Activated CD4-positive, alpha-beta memory T cell treated with anti-CD3 and anti-CD28 coated beads for 36 hours (primary cell): ENCODE measurements at regions not wholly inside any gene's neighbourhood (a gene's known extent, or its start where the extent isn't known, plus 50 kb on each side); places are given as distances from the start of the nearest gene placed in this dataset.

Experiments used
- CTCF ChIA-PET: fragments of 350-600 bp; sonication (Branson Sonifier 250); formaldehyde crosslinking; loops from one replicate; lab custom pipeline; 2021; ENCODE audit warnings: antibody characterized with exemption, inconsistent platforms; lab: Charles Lee
- POLR2A ChIA-PET: fragments of 350-600 bp; sonication (Branson Sonifier 250); formaldehyde crosslinking; loops from one replicate; lab custom pipeline; 2021; ENCODE audit warnings: antibody characterized with exemption; lab: Charles Lee
- DNase-seq: peaks from one replicate; pipeline ENCODE4 v3.0.0-alpha.2; 2020
- H3K27ac Mint-ChIP-seq: one replicate; pipeline ENCODE4 v1.8.0; 2021; ENCODE audit warnings: mixed read lengths
- H3K27me3 Mint-ChIP-seq: one replicate; pipeline ENCODE4 v1.8.0; 2021; ENCODE audit warnings: mixed read lengths
- H3K36me3 Mint-ChIP-seq: one replicate; pipeline ENCODE4 v1.8.0; 2021; ENCODE audit warnings: mixed read lengths
- H3K4me1 Mint-ChIP-seq: one replicate; pipeline ENCODE4 v1.8.0; 2021; ENCODE audit warnings: low read depth, mixed read lengths
- H3K4me3 Mint-ChIP-seq: one replicate; pipeline ENCODE4 v1.8.0; 2021; ENCODE audit warnings: mild to moderate bottlenecking, mixed read lengths
- H3K9me3 Mint-ChIP-seq: one replicate; pipeline ENCODE4 v1.8.0; 2021; ENCODE audit warnings: mixed read lengths
- intact Hi-C: fragments of 100-400 bp; cut with micrococcal nuclease; formaldehyde crosslinking; loops from one replicate; pipeline ENCODE4 v1.15.1; 2023

DNA sequence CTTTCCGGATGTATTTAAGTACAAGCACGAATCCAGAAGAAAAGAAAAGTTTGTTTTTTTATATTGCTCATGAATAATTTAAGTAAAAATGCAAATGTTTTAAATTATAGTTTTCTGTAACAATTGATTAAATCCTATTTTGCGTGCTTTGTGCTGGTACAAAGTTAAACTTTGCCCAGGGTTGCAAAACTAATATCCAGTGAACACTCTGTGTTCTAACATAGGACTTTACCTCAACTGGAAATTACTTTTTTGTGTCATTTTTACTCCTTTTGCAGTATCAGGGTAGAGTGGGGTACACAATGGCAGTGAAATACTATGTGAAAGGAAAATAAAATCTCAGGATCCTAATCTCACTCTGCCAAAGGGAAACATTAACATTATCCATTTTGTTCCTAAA is 801.4 kb upstream of the MBL2 start:
- peaks cover 31% of the 10 kb centered on the region for H3K9me3 Mint-ChIP-seq
- H3K27ac Mint-ChIP-seq, result no peak overlapping the region
- H3K27me3 Mint-ChIP-seq, result no peaks in the 10 kb centered on the region
- POLR2A ChIA-PET, result no interaction called here
- intact Hi-C loops, result no loop called here
- no peaks in the 10 kb centered on the region for H3K4me1 Mint-ChIP-seq
- H3K4me3 Mint-ChIP-seq, result no peak overlapping the region
- H3K36me3 Mint-ChIP-seq, result no peaks in the 10 kb centered on the region
- DNase-seq, result no peak
- CTCF ChIA-PET, result no interaction called here

DNA sequence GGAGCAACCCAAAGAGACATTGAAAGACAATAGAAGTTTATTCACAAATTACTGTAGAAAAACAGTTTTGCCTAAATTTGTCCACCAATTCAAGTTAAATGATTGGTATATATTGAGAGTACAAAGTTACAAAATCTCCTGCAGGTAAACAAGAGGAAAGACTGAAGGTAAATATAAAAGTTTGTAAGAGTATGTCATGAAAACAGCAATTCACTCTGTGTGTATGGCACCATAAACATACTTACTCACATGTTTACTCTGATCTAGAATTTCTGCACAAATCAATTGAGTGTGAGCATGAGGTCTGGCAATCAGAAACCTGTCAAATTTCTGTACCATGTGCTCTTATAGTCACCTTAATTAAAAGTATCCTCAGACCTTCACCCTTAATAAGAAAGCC is 800.9 kb upstream of the MBL2 start:
- Mint-ChIP-seq H3K27me3 (no peaks in the 10 kb centered on the region), H3K36me3 (no peaks in the 10 kb centered on the region), H3K9me3 (peaks cover 36% of the 10 kb centered on the region), H3K4me1 (no peaks in the 10 kb centered on the region), H3K27ac (no peak overlapping the region), H3K4me3 (no peak overlapping the region)
- ChIA-PET CTCF (no interaction called here), POLR2A (no interaction called here)
- DNase-seq, result no peak
- intact Hi-C loops, result no loop called here

DNA sequence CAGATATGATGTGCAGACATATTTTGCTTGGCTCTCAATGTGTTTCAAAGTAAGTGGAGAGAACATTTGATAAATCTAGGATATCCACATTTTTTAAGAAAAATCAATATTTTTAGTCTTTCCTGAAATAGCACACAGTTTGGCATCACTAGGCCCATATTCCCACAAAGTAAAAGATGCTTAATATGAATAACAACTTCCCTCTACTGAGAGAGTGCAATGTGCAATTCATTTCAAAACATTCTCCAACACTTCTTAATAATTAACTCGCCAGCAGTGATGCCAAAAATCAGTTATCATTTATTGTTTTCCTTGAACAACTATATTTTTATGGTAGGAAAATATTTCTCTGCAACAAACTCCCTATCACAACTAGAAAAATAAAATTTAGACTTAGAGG is 800.2 kb upstream of the MBL2 start:
- Mint-ChIP-seq H3K27me3 (no peaks in the 10 kb centered on the region), H3K4me1 (no peaks in the 10 kb centered on the region), H3K4me3 (no peak overlapping the region), H3K9me3 (peaks cover 38% of the 10 kb centered on the region), H3K27ac (no peak overlapping the region), H3K36me3 (no peaks in the 10 kb centered on the region)
- ChIA-PET CTCF (no interaction called here), POLR2A (no interaction called here)
- intact Hi-C loops, result no loop called here
- no peak for DNase-seq

DNA sequence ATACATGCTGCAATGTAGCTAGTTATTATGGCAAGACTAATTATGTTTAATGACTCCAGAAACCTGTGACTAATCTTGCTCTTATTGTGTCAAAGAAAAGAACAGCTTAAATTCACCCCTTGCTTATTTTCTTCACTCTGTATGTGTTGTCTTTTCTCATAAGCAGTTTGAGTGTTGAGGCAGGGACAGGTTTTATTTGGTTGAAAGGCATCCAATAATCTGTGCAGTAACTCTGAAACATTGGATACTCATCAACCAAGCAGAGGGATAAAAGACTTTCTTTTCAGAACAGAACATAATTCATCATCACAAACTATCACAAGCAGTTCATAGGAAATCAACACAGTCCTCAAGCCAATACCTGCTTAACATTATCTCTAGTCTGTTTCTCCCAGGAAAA is 797.6 kb upstream of the MBL2 start:
- CTCF ChIA-PET, result interaction anchor here (0.6 kb wide), 1 partner anchor 19 kb away, joined by 3 read pairs; no protein-coding TSS in a partner anchor
- Mint-ChIP-seq H3K4me1 (no peaks in the 10 kb centered on the region), H3K27ac (no peak overlapping the region), H3K9me3 (peaks cover 43% of the 10 kb centered on the region), H3K4me3 (no peak overlapping the region), H3K27me3 (no peaks in the 10 kb centered on the region), H3K36me3 (no peaks in the 10 kb centered on the region)
- intact Hi-C loops, result no loop called here
- DNase-seq, result no peak
- POLR2A ChIA-PET, result no interaction called here

DNA sequence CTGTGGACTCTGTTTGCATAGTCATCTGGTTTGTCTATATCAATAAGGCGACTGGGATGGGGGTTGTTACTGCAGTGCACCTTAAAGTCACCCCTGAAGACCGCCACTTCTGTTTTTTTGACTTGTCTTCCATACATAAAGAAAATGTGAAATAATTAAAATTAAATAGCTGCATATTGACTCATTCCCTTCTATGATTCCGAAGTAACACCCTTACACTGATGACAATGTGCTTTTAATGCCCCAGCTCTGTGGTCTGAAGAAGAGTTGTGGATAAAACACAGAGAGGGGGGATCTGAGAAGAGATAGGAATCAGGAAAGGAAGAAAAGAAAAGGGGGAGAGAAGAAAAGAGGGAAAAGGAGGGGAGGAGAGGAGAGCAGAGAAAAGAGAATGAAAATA is 796.9 kb upstream of the MBL2 start:
- intact Hi-C loops, result no loop called here
- POLR2A ChIA-PET, result no interaction called here
- Mint-ChIP-seq H3K27me3 (no peaks in the 10 kb centered on the region), H3K9me3 (peaks cover 37% of the 10 kb centered on the region), H3K4me3 (no peak overlapping the region), H3K36me3 (no peaks in the 10 kb centered on the region), H3K27ac (no peak overlapping the region), H3K4me1 (no peaks in the 10 kb centered on the region)
- DNase-seq, result no peak
- CTCF ChIA-PET, result no interaction called here

DNA sequence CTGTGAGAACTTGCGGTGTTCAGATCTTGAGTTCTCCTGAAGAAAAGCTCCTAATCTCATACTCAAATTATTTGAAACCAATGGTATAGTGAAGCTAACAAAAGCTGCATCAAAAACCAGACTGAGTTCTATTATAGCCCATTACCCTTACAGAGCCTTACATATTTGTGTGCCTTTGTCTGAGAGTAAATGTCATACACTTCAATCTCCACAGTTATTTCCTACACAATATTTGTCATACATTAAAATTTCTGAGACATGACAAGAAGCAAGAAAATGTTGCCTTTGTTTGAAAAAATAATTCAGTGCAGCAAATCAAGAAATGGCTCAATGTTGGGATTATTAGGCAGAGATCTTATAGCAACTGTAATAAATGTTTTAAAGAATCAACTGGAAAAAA is 776.1 kb upstream of the MBL2 start:
- no peaks in the 10 kb centered on the region for H3K4me1 Mint-ChIP-seq
- CTCF ChIA-PET, result no interaction called here
- peaks cover 18% of the 10 kb centered on the region for H3K9me3 Mint-ChIP-seq
- H3K27ac Mint-ChIP-seq, result no peak overlapping the region
- DNase-seq, result no peak
- no peaks in the 10 kb centered on the region for H3K36me3 Mint-ChIP-seq
- no peak overlapping the region for H3K4me3 Mint-ChIP-seq
- POLR2A ChIA-PET, result no interaction called here
- no peaks in the 10 kb centered on the region for H3K27me3 Mint-ChIP-seq
- intact Hi-C loops, result no loop called here

DNA sequence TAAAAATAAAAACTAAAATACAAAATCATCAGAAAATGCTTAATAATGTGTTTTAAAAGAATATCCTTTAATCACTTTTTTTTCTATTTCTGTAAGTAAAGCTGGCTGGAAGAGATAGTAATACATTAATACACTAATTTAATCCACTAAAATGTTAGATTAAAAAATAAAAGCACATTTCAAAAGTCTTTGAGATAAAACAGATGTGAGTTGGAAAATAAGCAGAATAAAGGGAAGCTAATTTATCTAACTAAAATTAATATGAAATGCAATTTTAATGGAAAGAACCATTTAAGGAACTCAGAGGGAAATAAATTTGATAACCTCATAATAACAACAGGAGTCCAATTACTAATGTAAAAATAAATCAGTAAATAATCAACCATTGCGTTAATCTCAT is 774.8 kb upstream of the MBL2 start:
- no peaks in the 10 kb centered on the region for H3K4me1 Mint-ChIP-seq
- POLR2A ChIA-PET, result no interaction called here
- no peaks in the 10 kb centered on the region for H3K27me3 Mint-ChIP-seq
- intact Hi-C loops, result no loop called here
- CTCF ChIA-PET, result no interaction called here
- no peak overlapping the region for H3K4me3 Mint-ChIP-seq
- no peaks in the 10 kb centered on the region for H3K36me3 Mint-ChIP-seq
- no peak for DNase-seq
- no peak overlapping the region for H3K27ac Mint-ChIP-seq
- peaks cover 21% of the 10 kb centered on the region for H3K9me3 Mint-ChIP-seq

DNA sequence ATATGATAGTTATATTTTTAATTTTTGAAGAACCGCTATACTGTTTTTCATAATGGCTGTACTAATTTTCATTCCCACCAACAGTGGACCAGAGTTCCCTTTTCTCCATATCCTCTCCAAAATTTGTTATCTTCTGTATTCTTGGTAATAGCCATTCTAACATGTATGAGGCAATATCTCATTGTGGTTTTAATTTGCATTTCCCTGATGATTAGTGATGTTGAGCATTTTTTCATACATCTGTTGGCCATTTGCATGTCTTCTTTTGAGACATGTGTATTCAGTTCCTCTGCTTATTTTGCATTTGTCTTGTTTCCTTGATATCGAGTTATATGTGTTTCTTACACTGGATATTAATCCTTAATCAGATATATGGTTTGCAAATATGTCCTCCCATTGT is 770.8 kb upstream of the MBL2 start:
- no peak overlapping the region for H3K4me3 Mint-ChIP-seq
- H3K27me3 Mint-ChIP-seq, result no peaks in the 10 kb centered on the region
- H3K36me3 Mint-ChIP-seq, result no peaks in the 10 kb centered on the region
- POLR2A ChIA-PET, result no interaction called here
- no peak for DNase-seq
- CTCF ChIA-PET, result no interaction called here
- intact Hi-C loops, result no loop called here
- no peak overlapping the region for H3K27ac Mint-ChIP-seq
- H3K9me3 Mint-ChIP-seq, result peaks cover 24% of the 10 kb centered on the region
- H3K4me1 Mint-ChIP-seq, result no peaks in the 10 kb centered on the region

DNA sequence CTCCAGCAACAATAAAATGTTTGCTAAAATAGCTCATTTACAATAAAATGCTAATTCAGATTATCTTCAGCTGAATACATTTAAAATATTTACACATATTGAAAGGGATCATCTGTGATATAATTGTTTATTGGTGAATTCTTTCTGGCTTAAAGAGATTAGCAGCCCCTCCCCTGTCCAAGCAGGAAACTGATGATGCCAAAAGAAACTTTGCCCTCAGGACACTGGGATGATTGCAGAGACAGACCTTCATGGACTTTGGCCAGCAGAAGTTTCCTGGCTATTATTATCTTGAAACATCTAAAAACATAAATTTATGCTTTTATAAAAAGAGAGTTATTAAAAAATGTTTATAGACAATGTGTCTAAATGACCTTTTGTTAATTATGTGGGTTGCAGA is 764.9 kb upstream of the MBL2 start:
- intact Hi-C loops, result no loop called here
- peaks cover 17% of the 10 kb centered on the region for H3K9me3 Mint-ChIP-seq
- ChIA-PET POLR2A (no interaction called here), CTCF (no interaction called here)
- H3K27ac Mint-ChIP-seq, result no peak overlapping the region
- no peak for DNase-seq
- no peaks in the 10 kb centered on the region for H3K27me3 Mint-ChIP-seq
- H3K4me1 Mint-ChIP-seq, result no peaks in the 10 kb centered on the region
- no peak overlapping the region for H3K4me3 Mint-ChIP-seq
- no peaks in the 10 kb centered on the region for H3K36me3 Mint-ChIP-seq

DNA sequence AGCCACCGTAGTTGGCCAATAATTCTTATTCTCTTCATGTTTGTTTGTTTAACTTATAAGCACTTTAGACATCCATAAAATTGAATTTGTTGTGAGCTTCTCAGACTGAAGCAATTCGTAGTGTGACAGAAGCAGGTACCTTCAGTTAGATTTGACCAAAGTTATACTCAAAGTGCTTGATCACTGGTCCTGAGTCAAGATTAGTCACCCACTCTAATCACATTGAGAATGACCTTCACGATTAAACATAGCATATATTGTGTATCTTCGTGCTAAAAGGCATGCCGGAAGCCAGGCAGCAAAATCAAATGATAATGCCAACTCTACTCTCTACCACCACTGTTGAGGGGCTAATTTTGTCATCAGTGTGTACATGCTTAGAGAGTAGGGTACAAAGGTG is 763.7 kb upstream of the MBL2 start:
- POLR2A ChIA-PET, result no interaction called here
- no peak overlapping the region for H3K4me3 Mint-ChIP-seq
- H3K4me1 Mint-ChIP-seq, result no peaks in the 10 kb centered on the region
- CTCF ChIA-PET, result no interaction called here
- H3K9me3 Mint-ChIP-seq, result peaks cover 19% of the 10 kb centered on the region
- H3K27me3 Mint-ChIP-seq, result no peaks in the 10 kb centered on the region
- intact Hi-C loops, result no loop called here
- H3K36me3 Mint-ChIP-seq, result no peaks in the 10 kb centered on the region
- DNase-seq, result no peak
- H3K27ac Mint-ChIP-seq, result no peak overlapping the region

DNA sequence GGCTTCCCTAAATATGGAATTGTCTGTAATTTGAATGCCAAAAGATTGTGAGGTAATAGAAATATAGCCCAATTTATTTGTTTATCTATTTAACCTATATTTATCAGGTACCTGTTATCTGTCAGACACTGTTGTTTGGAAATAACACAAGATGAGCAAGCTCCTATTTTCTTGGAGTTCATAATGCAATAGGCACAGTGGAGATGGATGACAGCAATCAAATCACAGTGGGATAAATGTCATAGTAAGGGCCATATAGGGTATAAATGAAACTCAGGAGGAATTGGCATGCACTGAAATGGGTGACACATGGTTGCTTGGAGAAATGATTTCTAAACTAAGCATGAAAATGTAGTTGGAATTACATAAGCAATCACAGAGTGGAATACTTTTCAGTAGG is 761.8 kb upstream of the MBL2 start:
- no peak overlapping the region for H3K27ac Mint-ChIP-seq
- POLR2A ChIA-PET, result no interaction called here
- no peaks in the 10 kb centered on the region for H3K4me1 Mint-ChIP-seq
- no peak for DNase-seq
- H3K9me3 Mint-ChIP-seq, result peaks cover 15% of the 10 kb centered on the region
- H3K36me3 Mint-ChIP-seq, result no peaks in the 10 kb centered on the region
- intact Hi-C loops, result no loop called here
- no peaks in the 10 kb centered on the region for H3K27me3 Mint-ChIP-seq
- CTCF ChIA-PET, result no interaction called here
- no peak overlapping the region for H3K4me3 Mint-ChIP-seq

DNA sequence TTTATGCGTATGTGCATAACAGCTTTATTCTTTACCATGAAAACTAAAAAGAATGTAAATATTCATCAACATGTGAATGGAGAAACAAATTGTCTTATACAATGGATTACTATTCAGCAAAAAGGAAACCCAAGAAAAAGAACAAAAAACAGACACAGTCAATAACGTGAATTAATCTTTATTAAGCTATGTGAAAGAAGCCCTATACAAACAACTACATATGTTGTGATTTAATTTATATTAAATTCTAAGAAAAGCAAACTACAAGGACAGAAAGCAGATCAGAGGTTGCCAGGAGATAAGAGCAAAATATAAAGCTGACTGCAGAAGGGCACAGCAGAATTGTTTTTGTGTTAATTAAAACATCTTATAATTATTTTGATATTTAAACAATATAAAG is 756.4 kb upstream of the MBL2 start:
- intact Hi-C loops, result no loop called here
- DNase-seq, result no peak
- ChIA-PET CTCF (no interaction called here), POLR2A (no interaction called here)
- Mint-ChIP-seq H3K4me1 (no peaks in the 10 kb centered on the region), H3K9me3 (peaks cover 14% of the 10 kb centered on the region), H3K36me3 (no peaks in the 10 kb centered on the region), H3K4me3 (no peak overlapping the region), H3K27me3 (no peaks in the 10 kb centered on the region), H3K27ac (no peak overlapping the region)

DNA sequence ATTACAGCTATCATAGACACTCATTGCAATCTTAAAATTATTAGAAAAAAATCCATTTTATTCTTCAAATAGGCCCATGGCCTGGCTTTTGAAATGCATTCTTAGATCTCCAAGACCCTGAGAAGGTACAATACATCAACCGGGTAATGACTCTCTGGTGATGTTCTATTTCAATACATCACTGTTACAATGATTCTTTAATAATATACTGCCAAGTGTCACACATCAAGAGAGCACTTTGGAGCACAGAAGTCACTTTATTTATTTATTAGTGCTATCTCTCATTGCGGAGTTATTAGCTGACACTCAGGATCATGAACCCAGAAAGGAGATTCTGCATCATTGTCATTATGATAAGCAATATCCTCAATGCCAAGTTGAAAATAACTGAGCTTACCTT is 748.5 kb upstream of the MBL2 start:
- POLR2A ChIA-PET, result no interaction called here
- CTCF ChIA-PET, result no interaction called here
- no peaks in the 10 kb centered on the region for H3K36me3 Mint-ChIP-seq

DNA sequence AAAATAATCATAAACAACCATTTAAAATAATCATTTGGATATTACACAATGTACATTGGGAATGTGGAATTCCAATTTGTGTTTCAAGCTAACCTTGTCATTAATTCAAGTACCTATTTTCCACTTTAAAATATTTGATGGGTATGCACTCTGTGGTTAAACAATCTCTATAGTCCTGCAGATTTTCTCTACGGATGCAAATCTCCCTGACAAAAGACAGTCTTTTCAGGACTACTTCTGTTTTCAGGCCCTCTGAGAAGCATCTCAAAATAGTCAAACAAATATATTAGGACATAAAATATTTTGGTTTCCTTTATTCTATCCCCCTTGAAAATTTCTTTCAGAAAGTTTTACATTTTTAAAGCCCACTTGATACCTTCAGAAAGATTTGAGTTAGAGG is 735.6 kb upstream of the MBL2 start:
- Mint-ChIP-seq H3K9me3 (peaks cover 20% of the 10 kb centered on the region), H3K4me3 (no peak overlapping the region), H3K27me3 (no peaks in the 10 kb centered on the region), H3K36me3 (no peaks in the 10 kb centered on the region), H3K4me1 (no peaks in the 10 kb centered on the region), H3K27ac (no peak overlapping the region)
- DNase-seq, result no peak
- ChIA-PET POLR2A (no interaction called here), CTCF (no interaction called here)
- intact Hi-C loops, result no loop called here

More for the DNA sequence above, 748.5 kb upstream of the MBL2 start:
- Mint-ChIP-seq H3K27me3 (no peaks in the 10 kb centered on the region), H3K4me3 (no peak overlapping the region), H3K4me1 (no peaks in the 10 kb centered on the region), H3K9me3 (peaks cover 26% of the 10 kb centered on the region), H3K27ac (no peak overlapping the region)
- intact Hi-C loops, result no loop called here
- DNase-seq, result no peak
